ENCODE measurements at regions not wholly inside any gene's neighbourhood (a gene's known extent, or its start where the extent isn't known, plus 50 kb on each side); places are given as distances from the start of the nearest gene placed in this dataset.
"Not testable (repeated sequence)": the region's sequence is repeated elsewhere in the genome, so short reads cannot be mapped to it uniquely, and the experiment has no call there.

- no peak for DNase-seq
Observed at GRCh38 chr7:17437586-17437985, 139.1 kb downstream of the AHR start.

- DNase-seq: not testable (repeated sequence)
Observed at GRCh38 chr7:17440025-17440784, 141.8 kb downstream of the AHR start.

- DNase-seq: no peak
Observed at GRCh38 chr7:17440831-17441230, 142.4 kb downstream of the AHR start.

GRCh38 chr7:17441557-17441956 is 143.1 kb downstream of the AHR start:
- no peak for DNase-seq

- DNase-seq: no peak
Observed at GRCh38 chr7:17444151-17444550, 145.7 kb downstream of the AHR start.

GRCh38 chr7:17444673-17445072 is 146.2 kb downstream of the AHR start:
- DNase-seq: no peak

GRCh38 chr7:17446340-17446739 is 147.9 kb downstream of the AHR start:
- no peak for DNase-seq

GRCh38 chr7:17447728-17448478 is 149.5 kb downstream of the AHR start:
- no peak for DNase-seq

GRCh38 chr7:17448479-17449423 is 150.3 kb downstream of the AHR start:
- DNase-seq: no peak

GRCh38 chr7:17456541-17456940 is 158.1 kb downstream of the AHR start:
- no peak for DNase-seq

GRCh38 chr7:17460001-17460400 is 161.5 kb downstream of the AHR start:
- no peak for DNase-seq

GRCh38 chr7:17460665-17461064 is 162.2 kb downstream of the AHR start:
- DNase-seq: no peak

GRCh38 chr7:17462131-17462631 is 163.7 kb downstream of the AHR start:
- DNase-seq: no peak

- DNase-seq: no peak
Observed at GRCh38 chr7:17463511-17464085, 165.1 kb downstream of the AHR start.

GRCh38 chr7:17466216-17466615 is 167.8 kb downstream of the AHR start:
- DNase-seq: no peak

GRCh38 chr7:17467386-17467945 is 169.0 kb downstream of the AHR start:
- no peak for DNase-seq

- no peak for DNase-seq
Observed at GRCh38 chr7:17471325-17471724, 172.9 kb downstream of the AHR start.

- DNase-seq: no peak
Observed at GRCh38 chr7:17472518-17472917, 174.1 kb downstream of the AHR start.

GRCh38 chr7:17472939-17473338 is 174.5 kb downstream of the AHR start:
- no peak for DNase-seq

- no peak for DNase-seq
Observed at GRCh38 chr7:17474724-17475344, 176.4 kb downstream of the AHR start.

Data from amygdala (tissue), 56 donors.